Fibroblast of pulmonary artery (primary cell): ENCODE measurements at regions not wholly inside any gene's neighbourhood (a gene's known extent, or its start where the extent isn't known, plus 50 kb on each side); places are given as distances from the start of the nearest gene placed in this dataset.

Experiments used
- DNase-seq: peaks from one replicate; pipeline ENCODE4 v3.0.0-alpha.2; 2010; ENCODE audit warnings: low read depth
- H3K4me3 ChIP-seq: replicated peaks from 2 replicates; pipeline ENCODE4 v1.5.1; 2011; ENCODE audit warnings: low read depth, mild to moderate bottlenecking, control low read depth, low read length, moderate library complexity
- TF ChIP-seq, protein P1 (sequence below): IDR thresholded peaks from 2 replicates; pipeline ENCODE4 v1.5.1; 2011; ENCODE audit warnings: mild to moderate bottlenecking, control low read depth, low read length, inconsistent platforms; ENCODE audit errors: missing control alignments

- no peak for DNase-seq
- no peak overlapping the region for H3K4me3 ChIP-seq
- TF ChIP-seq, protein P1, sequence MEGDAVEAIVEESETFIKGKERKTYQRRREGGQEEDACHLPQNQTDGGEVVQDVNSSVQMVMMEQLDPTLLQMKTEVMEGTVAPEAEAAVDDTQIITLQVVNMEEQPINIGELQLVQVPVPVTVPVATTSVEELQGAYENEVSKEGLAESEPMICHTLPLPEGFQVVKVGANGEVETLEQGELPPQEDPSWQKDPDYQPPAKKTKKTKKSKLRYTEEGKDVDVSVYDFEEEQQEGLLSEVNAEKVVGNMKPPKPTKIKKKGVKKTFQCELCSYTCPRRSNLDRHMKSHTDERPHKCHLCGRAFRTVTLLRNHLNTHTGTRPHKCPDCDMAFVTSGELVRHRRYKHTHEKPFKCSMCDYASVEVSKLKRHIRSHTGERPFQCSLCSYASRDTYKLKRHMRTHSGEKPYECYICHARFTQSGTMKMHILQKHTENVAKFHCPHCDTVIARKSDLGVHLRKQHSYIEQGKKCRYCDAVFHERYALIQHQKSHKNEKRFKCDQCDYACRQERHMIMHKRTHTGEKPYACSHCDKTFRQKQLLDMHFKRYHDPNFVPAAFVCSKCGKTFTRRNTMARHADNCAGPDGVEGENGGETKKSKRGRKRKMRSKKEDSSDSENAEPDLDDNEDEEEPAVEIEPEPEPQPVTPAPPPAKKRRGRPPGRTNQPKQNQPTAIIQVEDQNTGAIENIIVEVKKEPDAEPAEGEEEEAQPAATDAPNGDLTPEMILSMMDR, result no peak
Observed at GRCh38 chr15:46525984-46526725, 891.3 kb downstream of the SQOR start.

DNA sequence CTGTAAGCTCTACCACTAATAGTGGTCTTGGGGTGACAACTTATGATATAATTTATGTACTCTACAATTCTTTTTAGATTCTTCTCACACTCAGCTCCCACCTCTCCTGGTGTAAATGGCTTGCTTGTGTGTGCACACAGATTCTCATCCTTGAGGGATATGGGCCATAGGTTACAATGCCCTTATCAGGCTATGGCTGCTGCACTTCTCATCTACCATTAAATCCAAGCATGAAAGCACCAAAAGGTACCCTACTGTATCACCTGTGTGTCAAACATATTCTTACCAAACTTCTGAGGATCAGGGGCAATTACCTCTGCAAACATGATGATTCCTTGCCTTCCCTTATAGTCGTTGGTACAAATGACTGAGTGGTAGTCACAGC, 891.9 kb downstream of the SQOR start:
- TF ChIP-seq, protein P1, result no peak
- no peak overlapping the region for H3K4me3 ChIP-seq
- DNase-seq, result no peak

DNA sequence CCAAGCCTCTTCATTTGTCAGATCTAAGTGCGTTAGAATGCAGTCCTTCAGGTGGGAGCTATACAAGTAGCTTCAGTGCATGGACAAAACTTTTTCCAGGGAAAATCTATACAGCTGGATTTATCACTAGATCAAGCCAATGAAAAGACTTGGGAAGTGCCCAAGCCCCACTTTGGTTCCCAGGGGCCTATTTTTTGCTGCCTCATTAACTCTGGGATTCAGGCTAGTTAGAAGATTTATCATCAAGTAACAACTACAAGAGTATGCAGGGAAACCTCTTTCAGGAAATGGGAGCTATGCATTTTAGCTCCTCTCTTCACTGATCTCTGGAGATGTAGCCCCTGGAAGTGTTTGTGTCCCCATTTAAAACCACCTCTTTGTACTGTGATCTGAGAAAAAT, 908.8 kb downstream of the SQOR start:
- no peak overlapping the region for H3K4me3 ChIP-seq
- no peak for DNase-seq
- TF ChIP-seq, protein P1, result no peak

- DNase-seq, result no peak
- TF ChIP-seq, protein P1, result no peak
- no peak overlapping the region for H3K4me3 ChIP-seq
Observed at GRCh38 chr15:46548989-46549388, 914.2 kb downstream of the SQOR start.

GRCh38 chr15:46552316-46552715, 917.5 kb downstream of the SQOR start:
- DNase-seq, result no peak
- no peak overlapping the region for H3K4me3 ChIP-seq
- TF ChIP-seq, protein P1, result no peak

- DNase-seq, result no peak
- no peak overlapping the region for H3K4me3 ChIP-seq
- TF ChIP-seq, protein P1, result no peak
Observed at GRCh38 chr15:46555547-46555946, 920.7 kb downstream of the SQOR start.

- TF ChIP-seq, protein P1, result no peak
- no peak for DNase-seq
- no peak overlapping the region for H3K4me3 ChIP-seq
Observed at GRCh38 chr15:46556010-46556409, 921.2 kb downstream of the SQOR start.
